GM13977 (cell line): ENCODE measurements at regions not wholly inside any gene's neighbourhood (a gene's known extent, or its start where the extent isn't known, plus 50 kb on each side); places are given as distances from the start of the nearest gene placed in this dataset.

Experiments used
- DNase-seq: peaks from one replicate; pipeline ENCODE4 v3.0.0; 2012; ENCODE audit warnings: low spot score
- in situ Hi-C: fragments of 300-500 bp; cut with MboI; formaldehyde crosslinking; loops from one replicate; pipeline ENCODE4 v1.12.0; 2022; ENCODE audit warnings: low sequenced_read_pairs, low pct_unique_long_range_greater_than_20kb, mixed read lengths, inconsistent platforms; ENCODE audit not compliant: unreplicated experiment
- TF ChIP-seq, protein P1 (sequence below): IDR thresholded peaks from 2 replicates; pipeline ENCODE4 v1.5.1; 2012; ENCODE audit warnings: mild to moderate bottlenecking, control low read depth; ENCODE audit not compliant: insufficient read depth; ENCODE audit errors: extremely low read depth, missing control alignments

DNA sequence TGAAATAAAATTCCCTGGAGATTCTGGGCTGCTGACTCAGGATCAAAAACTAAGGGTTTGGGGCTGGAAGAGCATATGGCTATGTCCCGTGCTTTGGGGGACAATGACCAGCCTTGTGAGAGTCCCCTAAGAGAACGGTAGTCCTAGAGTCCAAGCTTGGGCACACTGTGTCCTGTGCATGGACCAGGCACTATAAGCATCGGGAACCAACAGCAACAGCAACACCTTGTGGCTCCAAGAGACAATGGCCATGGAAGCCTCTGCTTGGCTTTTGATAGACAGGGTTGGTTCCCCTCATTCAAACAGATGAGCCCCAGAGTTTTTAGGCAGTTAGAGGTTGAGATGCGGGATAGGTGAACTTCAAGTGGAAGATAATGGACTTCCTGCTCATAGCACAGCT, 294.4 kb upstream of the CHAC2 start:
- no peak for DNase-seq
- TF ChIP-seq, protein P1, sequence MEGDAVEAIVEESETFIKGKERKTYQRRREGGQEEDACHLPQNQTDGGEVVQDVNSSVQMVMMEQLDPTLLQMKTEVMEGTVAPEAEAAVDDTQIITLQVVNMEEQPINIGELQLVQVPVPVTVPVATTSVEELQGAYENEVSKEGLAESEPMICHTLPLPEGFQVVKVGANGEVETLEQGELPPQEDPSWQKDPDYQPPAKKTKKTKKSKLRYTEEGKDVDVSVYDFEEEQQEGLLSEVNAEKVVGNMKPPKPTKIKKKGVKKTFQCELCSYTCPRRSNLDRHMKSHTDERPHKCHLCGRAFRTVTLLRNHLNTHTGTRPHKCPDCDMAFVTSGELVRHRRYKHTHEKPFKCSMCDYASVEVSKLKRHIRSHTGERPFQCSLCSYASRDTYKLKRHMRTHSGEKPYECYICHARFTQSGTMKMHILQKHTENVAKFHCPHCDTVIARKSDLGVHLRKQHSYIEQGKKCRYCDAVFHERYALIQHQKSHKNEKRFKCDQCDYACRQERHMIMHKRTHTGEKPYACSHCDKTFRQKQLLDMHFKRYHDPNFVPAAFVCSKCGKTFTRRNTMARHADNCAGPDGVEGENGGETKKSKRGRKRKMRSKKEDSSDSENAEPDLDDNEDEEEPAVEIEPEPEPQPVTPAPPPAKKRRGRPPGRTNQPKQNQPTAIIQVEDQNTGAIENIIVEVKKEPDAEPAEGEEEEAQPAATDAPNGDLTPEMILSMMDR = peak; percentile 30
- in situ Hi-C loops = no loop called here

DNA sequence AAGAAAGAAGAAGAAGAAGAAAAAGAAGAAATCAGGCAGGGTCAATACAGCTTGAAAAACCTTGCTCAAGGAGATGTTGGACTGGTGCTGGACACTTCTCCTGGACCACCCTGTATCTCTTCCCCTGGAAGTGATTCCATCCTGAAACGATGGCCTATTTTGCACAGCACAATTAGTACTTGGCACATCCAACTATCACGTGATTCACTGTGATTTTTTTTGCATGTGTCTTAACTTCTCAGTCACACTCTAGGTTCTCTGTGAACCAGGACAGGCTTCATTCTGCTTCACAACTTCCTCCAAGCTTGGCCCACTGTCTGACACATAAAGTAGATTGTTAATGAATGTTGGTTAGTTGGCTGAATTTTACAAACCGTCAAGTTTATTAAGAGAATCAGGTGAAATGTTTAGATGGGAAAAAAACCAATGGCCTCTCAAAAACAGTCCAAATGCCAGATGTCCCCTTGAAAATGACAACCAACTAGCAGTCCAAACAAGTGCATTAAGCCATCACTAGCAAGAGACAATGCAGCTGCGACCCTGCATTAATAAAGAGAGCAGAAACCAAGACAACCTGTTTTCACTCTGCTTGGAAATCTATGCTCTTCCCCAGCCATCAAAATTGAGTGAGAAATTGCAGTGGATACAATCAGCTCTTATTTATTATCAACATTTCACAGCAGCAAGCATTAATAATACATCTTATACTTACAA, 300.0 kb upstream of the CHAC2 start:
- no peak for DNase-seq
- TF ChIP-seq, protein P1 = no peak
- in situ Hi-C loops = no loop called here

DNA sequence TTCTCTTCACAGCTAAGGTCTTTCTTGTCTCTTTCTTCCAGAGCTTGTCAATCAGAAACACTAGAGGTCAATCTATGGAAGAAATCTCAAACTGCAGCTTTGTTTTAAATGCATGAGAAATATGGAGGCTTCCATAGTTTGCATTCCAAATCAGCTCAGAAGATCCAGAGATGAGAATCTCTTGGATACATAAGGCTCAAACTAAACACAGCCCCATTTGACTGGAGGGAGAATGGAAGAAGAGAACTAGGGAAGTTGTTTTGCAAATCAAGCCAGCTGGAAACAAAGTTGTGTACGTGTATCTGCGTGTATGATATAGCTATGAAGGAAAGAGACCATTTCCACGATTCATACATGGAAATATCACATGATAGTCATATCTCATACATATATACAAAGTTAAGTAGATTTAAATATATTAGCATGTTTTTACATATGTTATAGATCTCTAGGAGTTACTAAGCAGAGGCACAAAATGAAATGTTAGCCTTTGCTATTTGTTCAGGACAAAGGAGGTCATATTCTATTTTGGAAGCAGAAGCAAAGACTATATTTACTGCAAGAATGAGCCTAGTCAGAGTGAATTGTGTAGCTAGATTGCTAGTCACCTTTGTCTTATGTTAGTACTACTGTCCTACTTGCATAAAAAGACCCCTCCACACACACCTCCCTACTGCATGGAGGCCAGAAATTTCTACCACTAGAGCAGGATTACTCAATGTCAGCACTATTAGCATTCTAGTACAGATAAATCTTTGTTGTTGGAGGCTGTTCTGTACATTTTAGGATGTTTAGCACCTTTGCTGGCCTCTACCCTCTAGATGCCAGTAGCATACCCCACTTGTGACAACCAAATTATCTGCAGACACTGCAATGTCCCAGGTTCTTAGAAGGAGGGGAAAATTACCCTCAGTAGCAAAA, 303.5 kb upstream of the CHAC2 start:
- TF ChIP-seq, protein P1 = no peak
- DNase-seq = no peak
- in situ Hi-C loops = no loop called here

DNA sequence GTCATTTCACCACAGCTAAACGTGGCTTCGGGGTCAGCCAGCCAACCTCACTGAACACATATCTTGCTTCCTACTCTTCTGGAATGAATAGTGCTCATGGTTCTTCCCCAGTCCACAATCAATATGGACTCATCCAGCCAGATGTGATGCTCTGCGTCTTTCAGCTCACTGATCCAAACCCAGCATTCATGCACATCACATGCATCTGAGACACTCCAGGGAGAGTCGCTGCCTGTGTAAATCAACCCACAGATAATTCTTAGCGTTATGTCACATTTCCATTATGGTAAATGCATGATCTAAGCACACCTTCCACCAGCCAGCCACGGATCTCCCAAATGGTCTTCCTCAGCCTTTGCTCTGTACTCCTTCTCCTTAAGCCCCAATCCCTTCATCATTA, 306.7 kb upstream of the CHAC2 start:
- no peak for DNase-seq
- TF ChIP-seq, protein P1 = no peak
- in situ Hi-C loops = no loop called here

DNA sequence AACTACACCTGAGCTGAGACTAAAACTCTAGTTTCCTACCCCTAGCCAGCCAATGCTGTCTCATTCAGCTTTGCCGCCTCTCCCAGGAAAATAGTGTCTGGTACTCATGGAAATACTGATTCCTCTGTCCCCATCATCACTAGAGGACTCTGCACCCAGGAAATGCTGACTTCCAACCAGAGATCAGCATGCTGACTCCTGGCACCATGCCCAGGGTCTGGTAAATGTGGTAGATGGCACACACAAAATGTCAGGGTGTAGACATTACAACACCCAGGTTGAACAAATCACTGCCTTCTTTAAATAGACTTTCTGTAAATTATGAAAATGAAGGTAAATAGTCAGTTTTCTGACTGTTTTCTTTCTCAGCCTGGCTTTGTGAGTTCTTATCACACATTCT, 307.3 kb upstream of the CHAC2 start:
- in situ Hi-C loops = no loop called here
- TF ChIP-seq, protein P1 = no peak
- no peak for DNase-seq

DNA sequence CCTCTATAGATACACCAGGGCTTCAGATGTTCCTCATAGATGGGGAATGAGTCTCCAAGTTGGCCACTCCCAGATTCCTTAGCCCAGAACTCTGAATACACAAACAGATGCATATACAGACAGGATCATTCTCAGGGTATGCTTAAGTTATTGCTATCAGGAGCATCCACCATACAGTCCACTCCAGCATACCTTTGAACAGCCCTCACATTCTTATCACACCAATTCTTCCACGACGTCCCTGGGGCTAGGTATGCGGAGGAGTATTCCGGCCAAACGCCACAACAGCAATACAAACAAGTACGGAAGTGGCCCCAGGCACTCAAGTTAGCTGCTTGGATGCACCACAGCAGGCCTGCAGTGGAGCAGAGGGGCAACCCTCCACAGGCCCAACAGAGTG, 312.5 kb upstream of the CHAC2 start:
- DNase-seq = no peak
- TF ChIP-seq, protein P1 = no peak
- in situ Hi-C loops = no loop called here
